Mucosa of rectum (tissue), 2 donors: ENCODE measurements at regions not wholly inside any gene's neighbourhood (a gene's known extent, or its start where the extent isn't known, plus 50 kb on each side); places are given as distances from the start of the nearest gene placed in this dataset.

Source experiments
- H3K27ac ChIP-seq, 2 donors: one replicate each; pipeline ENCODE4 v1.7.0; 2013; ENCODE audit warnings: inconsistent platforms in 2 of 2, low read depth in 2 of 2, low read length in 2 of 2
- H3K27me3 ChIP-seq, 2 donors: one replicate each; pipeline ENCODE4 v1.7.0; 2013; ENCODE audit warnings: low read length in 2 of 2; ENCODE audit not compliant: control insufficient read depth in 2 of 2, insufficient read depth in 2 of 2
- H3K36me3 ChIP-seq, 2 donors: one replicate each; pipeline ENCODE4 v1.7.0; 2013; ENCODE audit warnings: low read length in 2 of 2; ENCODE audit not compliant: control insufficient read depth in 2 of 2, insufficient read depth in 2 of 2
- H3K4me1 ChIP-seq, 2 donors: one replicate each; pipeline ENCODE4 v1.7.0; 2013; ENCODE audit warnings: low read length in 2 of 2, mild to moderate bottlenecking in 1 of 2; ENCODE audit not compliant: control insufficient read depth in 2 of 2, insufficient read depth in 2 of 2
- H3K4me3 ChIP-seq, 2 donors: one replicate each; pipeline ENCODE4 v1.7.0; 2013; ENCODE audit warnings: low read length in 2 of 2
- H3K9ac ChIP-seq, 2 donors: one replicate each; pipeline ENCODE4 v1.7.0; 2013; ENCODE audit warnings: low read length in 2 of 2, low read depth in 1 of 2, mild to moderate bottlenecking in 1 of 2
- H3K9me3 ChIP-seq, 2 donors: one replicate each; pipeline ENCODE4 v1.7.0; 2013; ENCODE audit warnings: low read length in 2 of 2; ENCODE audit not compliant: control insufficient read depth in 2 of 2
- donor health status: healthy.
- donor health status: Normal muscosa, but diverticular disease.

DNA sequence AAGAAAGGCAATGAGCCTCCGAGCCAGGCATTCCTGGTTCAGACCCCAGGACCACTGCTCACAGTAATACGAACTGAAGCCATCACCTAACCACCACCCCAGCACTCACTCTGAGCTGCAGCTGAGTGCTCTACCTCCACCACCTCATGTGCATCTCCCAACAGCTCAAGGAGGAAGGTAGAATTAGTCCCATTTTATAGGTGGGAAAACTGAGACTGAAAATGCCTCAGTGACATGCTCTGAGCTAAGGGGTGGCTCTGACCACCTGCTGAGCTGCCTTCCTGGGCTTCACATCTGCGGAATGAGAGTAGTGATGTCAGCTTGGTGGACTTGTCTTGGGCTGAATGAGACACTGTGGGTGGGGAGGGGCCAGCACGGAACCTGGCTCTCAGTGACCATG, 159.7 kb upstream of the UNC5B start:
- Histone ChIP-seq H3K36me3 (no peaks in the 10 kb centered on the region), H3K9me3 (no peaks in the 10 kb centered on the region), H3K27ac (no peak overlapping the region), H3K9ac (no peak overlapping the region), H3K4me3 (no peak overlapping the region), H3K4me1 (no peaks in the 10 kb centered on the region), H3K27me3 (peaks cover 0 to 4% of the 10 kb centered on the region in 2 donors)

DNA sequence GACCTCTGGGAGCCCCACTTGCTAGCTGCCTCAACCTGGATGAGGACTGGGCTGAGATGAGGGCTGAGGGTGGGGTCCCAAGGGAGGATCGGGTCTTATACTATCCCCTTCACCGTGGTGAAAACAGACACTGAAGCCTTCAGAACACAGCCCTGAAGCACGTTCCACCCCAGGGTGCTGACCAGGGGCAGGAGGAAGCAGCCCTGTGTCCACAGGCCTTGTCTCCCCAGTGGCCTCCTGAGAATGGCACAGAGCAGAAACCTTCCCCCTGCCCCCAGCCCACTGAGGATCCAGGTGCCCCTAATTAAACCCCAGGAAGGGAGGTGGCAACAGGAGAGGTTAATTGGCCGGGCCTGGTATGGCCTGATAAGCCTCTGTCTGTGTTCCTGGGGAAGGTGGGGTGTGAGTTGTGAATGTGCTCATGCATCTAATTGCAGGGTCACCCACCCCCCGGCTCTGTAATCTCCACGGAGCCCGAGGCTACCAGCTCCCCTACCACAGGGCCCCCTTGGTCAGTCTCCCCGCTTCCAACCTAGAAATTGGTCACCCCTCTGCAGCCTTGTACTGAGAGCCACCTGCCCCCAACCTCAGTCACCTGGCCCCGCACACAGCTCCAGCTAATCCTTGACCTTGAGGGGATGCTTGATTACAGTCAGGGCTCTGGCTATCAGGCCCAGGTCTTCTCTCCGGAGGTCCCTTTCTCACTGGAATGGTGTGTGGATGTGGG, 159.0 kb upstream of the UNC5B start:
- H3K4me3 ChIP-seq, result no peak overlapping the region
- no peak overlapping the region for H3K27ac ChIP-seq
- H3K9ac ChIP-seq, result no peak overlapping the region
- no peaks in the 10 kb centered on the region for H3K9me3 ChIP-seq
- no peaks in the 10 kb centered on the region for H3K4me1 ChIP-seq
- H3K27me3 ChIP-seq, result peaks cover 0 to 4% of the 10 kb centered on the region in 2 donors
- no peaks in the 10 kb centered on the region for H3K36me3 ChIP-seq

DNA sequence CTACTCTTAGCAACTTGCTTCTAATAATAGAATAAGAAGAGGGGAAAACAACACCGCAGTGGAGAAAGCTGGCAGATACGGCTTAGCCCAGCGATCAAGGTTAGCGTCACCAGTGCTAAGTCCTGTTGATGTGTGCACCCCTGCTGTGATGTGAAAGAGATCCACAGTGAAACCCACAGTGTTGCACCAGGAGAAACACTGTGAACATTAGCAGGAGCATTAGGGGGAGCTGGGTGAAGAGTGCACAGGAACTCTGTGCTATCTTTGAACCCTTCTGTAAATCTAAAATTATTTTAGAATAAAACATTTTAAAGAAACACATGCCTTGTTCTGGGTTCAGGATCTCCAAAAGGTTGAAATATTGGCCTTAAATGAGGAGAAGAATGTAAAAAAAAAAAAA, 154.1 kb upstream of the UNC5B start:
- no peak overlapping the region for H3K4me3 ChIP-seq
- H3K9me3 ChIP-seq, result no peaks in the 10 kb centered on the region
- H3K4me1 ChIP-seq, result no peaks in the 10 kb centered on the region
- no peak overlapping the region for H3K27ac ChIP-seq
- no peaks in the 10 kb centered on the region for H3K27me3 ChIP-seq
- no peak overlapping the region for H3K9ac ChIP-seq
- no peaks in the 10 kb centered on the region for H3K36me3 ChIP-seq

DNA sequence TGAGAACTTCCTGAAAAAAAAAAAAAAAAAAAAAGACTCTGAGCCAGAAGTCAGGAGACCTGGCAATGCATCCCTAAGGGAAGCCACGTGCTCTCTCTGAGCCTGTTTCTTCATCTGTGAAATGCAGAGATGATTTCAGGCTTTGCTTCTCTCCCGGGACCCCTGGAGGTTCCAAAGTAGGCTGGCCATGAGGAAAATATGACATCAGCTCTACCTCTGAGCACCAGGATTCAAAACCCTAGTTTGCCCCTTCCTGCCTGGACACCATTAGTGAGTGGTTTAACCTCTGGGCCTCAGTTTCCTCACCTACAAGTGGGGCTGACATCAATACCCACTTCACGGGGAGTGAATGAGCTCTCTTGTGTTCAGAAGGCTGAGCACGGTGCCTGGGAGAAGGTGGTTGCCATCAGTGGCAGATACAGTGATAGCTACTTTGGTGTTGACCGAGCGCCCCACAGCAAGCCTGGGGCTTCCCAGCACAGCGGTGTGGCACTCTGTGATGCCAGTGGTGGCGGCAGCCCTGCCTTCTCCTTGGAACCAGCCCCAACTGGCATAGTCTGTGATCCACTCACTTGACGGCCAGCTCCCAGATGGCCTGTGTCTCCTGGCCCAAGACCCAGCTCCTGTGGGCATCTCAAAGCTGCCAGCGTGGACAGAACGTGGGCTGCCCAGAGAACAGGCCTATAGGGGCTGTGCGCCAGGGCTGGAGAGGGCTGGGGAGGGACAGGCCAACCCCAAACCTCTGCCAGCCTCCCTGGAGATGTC, 153.1 kb upstream of the UNC5B start:
- Histone ChIP-seq H3K27ac (no peak overlapping the region), H3K27me3 (no peaks in the 10 kb centered on the region), H3K36me3 (no peaks in the 10 kb centered on the region), H3K4me3 (no peak overlapping the region), H3K9me3 (no peaks in the 10 kb centered on the region), H3K9ac (no peak overlapping the region), H3K4me1 (no peaks in the 10 kb centered on the region)

DNA sequence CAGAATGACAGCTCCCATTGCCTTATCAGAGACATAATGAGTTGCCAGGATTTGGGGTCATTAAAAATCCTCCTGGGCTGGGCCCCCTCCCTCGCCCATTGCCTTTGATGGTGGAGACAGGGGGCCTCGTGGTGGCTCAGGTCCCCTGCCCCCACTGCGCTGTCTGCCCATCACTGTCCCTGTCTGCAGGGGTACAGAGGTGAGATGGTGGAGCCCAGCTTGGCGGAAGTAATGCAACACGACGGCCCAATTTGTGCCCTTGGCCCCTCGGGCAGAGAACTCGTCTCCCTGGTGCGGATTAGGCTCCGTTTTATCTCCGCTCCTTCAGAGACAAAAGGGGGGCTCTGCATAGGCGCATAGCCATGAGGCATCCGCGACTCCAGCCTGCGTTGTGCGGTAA, 152.4 kb upstream of the UNC5B start:
- H3K36me3 ChIP-seq, result no peaks in the 10 kb centered on the region
- H3K9me3 ChIP-seq, result no peaks in the 10 kb centered on the region
- no peak overlapping the region for H3K4me3 ChIP-seq
- no peaks in the 10 kb centered on the region for H3K4me1 ChIP-seq
- H3K27ac ChIP-seq, result no peak overlapping the region
- no peaks in the 10 kb centered on the region for H3K27me3 ChIP-seq
- no peak overlapping the region for H3K9ac ChIP-seq

DNA sequence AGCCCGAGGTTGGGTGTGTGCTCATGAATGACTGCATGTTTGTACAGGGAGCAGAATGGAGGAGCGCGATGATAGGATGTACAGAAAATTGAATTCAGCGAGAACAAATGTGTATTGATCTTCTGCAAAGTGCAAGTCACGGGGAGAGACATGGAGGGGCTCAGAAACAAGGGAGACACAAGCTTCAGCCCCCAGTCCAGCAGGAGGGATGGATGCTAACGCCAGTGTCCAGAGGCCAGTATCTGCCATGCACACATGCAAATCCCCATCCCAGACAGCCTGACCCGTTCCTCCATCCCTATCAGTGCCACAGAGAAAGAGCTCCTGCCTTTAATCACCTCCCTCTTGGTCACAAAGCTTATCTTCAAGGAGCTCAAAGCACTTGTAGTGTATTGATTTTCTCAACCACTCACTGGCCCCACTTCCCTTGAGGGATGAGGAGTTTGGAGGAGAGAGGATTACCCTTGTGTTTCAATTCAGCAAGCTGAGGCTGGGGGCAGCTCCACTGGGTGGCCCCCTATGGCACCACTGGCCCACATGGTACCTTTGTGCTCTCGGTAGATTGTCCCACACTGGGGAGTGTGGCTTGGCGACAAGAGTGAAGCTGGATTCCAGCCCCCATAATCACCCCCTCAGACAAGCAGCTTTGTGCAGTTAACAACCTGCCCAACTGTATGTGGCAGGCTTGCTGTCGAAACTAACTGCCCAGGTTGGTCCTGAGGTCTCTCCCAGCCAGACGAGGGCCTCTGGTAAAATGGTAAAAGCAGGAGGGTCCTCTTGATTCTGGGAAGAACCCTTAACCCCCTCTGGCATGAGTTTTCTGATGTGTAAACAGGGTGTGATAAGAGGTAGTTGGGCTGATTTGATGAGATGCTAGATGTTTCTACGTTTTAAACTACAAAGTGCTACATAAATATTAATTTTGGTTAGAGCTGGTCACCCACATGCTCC, 151.6 kb upstream of the UNC5B start:
- Histone ChIP-seq H3K36me3 (no peaks in the 10 kb centered on the region), H3K27me3 (no peaks in the 10 kb centered on the region), H3K9ac (no peak overlapping the region), H3K4me3 (no peak overlapping the region), H3K4me1 (no peaks in the 10 kb centered on the region), H3K27ac (no peak overlapping the region), H3K9me3 (no peaks in the 10 kb centered on the region)

DNA sequence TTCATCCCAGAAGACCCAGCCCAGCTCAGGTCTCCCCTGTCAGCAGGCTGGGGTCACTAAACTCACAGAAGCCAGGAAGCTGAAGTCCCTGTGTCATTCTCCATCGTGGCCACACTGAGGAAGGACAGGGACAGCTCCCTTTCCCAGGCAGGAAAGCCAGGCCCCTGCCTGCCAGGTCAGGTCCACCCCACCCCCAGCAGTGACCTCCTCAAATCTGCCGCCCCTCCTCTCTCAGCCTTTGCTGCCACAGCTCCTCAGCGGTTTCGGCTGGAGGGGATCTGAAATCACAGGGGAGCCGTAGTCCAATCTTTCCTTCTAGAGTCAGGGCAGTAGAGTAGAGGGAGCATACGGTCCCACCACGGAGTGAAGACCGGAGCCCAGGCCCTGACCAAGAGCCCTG, 150.9 kb upstream of the UNC5B start:
- H3K9ac ChIP-seq, result no peak overlapping the region
- H3K4me3 ChIP-seq, result no peak overlapping the region
- H3K4me1 ChIP-seq, result no peaks in the 10 kb centered on the region

DNA sequence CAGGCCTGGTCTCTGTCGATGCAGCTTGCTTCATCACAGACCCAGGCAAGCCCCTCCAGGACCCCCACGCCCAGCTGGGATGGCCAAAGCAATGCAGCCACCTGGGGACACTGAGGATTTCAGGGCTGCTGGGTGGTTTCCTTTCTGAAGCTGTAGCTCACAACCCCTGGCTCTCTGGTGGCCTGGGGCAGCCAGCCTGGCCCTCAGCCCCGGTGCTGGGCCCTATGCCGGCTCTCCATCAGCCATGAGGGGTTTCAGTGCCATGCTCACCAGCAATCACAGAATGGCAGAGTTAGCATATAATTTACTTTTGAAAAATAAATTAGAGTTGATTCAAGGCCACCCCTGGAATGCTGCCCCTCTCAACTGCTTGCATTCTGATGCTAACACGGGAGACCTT, 150.2 kb upstream of the UNC5B start:
- Histone ChIP-seq H3K4me3 (no peak overlapping the region), H3K9ac (no peak overlapping the region), H3K27me3 (no peaks in the 10 kb centered on the region), H3K4me1 (no peaks in the 10 kb centered on the region), H3K27ac (no peak overlapping the region), H3K9me3 (no peaks in the 10 kb centered on the region), H3K36me3 (no peaks in the 10 kb centered on the region)

More for the DNA sequence above, 150.9 kb upstream of the UNC5B start:
- Histone ChIP-seq H3K9me3 (no peaks in the 10 kb centered on the region), H3K36me3 (no peaks in the 10 kb centered on the region), H3K27me3 (no peaks in the 10 kb centered on the region), H3K27ac (no peak overlapping the region)

DNA sequence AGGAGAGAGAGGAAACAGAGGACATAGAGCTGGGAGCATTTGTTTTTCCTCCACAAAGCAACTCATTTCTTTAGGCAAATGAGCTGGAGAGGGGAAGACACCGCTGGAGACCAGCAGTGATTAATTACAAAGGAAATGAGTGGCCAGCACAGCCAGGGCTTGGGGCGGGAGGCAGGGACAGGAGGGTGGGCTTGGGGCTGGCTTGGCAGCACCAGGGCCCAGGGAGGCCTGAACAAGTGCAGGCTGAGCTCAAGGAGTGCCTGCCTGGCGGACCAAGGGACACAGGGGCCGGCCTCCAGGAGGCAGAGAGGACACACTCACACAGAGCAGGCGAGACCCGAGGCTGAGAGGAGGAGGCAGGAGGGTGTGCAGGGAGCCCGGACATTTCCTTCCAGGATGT, 149.0 kb upstream of the UNC5B start:
- Histone ChIP-seq H3K9me3 (no peaks in the 10 kb centered on the region), H3K36me3 (no peaks in the 10 kb centered on the region), H3K4me3 (no peak overlapping the region), H3K9ac (no peak overlapping the region), H3K27ac (no peak overlapping the region), H3K4me1 (no peaks in the 10 kb centered on the region), H3K27me3 (no peaks in the 10 kb centered on the region)
